Smooth muscle cell (in vitro differentiated cells): ENCODE measurements at regions not wholly inside any gene's neighbourhood (a gene's known extent, or its start where the extent isn't known, plus 50 kb on each side); places are given as distances from the start of the nearest gene placed in this dataset.

ENCODE experiments used
- DNase-seq: peaks from one replicate; lab custom pipeline; 2025; ENCODE audit not compliant: unreplicated experiment; lab: John Stamatoyannopoulos, UW
- H2AFZ ChIP-seq: fragments of 200-600 bp; sonication (generic); 2 replicates; pipeline ENCODE4 v1.6.0; 2016; ENCODE audit warnings: antibody characterized with exemption, low read depth, mild to moderate bottlenecking
- H3F3A ChIP-seq: fragments of 200-600 bp; sonication (generic); 2 replicates; pipeline ENCODE4 v1.6.0; 2017; ENCODE audit warnings: antibody characterized with exemption, low read depth
- H3K27ac ChIP-seq: fragments of 200-600 bp; sonication (generic); 2 replicates; pipeline ENCODE4 v1.5.1; 2016; ENCODE audit warnings: low read depth, mild to moderate bottlenecking
- H3K27me3 ChIP-seq: fragments of 200-600 bp; sonication (generic); 2 replicates; pipeline ENCODE4 v1.6.1; 2016; ENCODE audit warnings: low read depth, mild to moderate bottlenecking
- H3K36me3 ChIP-seq: fragments of 200-600 bp; sonication (generic); 2 replicates; pipeline ENCODE4 v1.5.1; 2016; ENCODE audit warnings: low read depth
- H3K4me1 ChIP-seq: fragments of 200-600 bp; sonication (generic); 2 replicates; pipeline ENCODE4 v1.5.1; 2016; ENCODE audit warnings: low read depth
- H3K4me2 ChIP-seq: fragments of 200-600 bp; sonication (generic); 2 replicates; pipeline ENCODE4 v1.6.0; 2016; ENCODE audit warnings: mild to moderate bottlenecking
- H3K4me3 ChIP-seq: fragments of 200-600 bp; sonication (generic); 2 replicates; pipeline ENCODE4 v1.5.1; 2016; ENCODE audit warnings: mild to moderate bottlenecking
- H3K79me2 ChIP-seq: fragments of 200-600 bp; sonication (generic); 2 replicates; pipeline ENCODE4 v1.6.0; 2016; ENCODE audit warnings: low read depth, mild to moderate bottlenecking
- H3K9ac ChIP-seq: fragments of 200-600 bp; sonication (generic); 2 replicates; pipeline ENCODE4 v1.6.0; 2016; ENCODE audit warnings: low read depth
- H3K9me3 ChIP-seq: fragments of 200-600 bp; sonication (generic); replicated peaks from 2 replicates; pipeline ENCODE4 v1.5.1; 2016; ENCODE audit warnings: low read depth
- H4K20me1 ChIP-seq: fragments of 200-600 bp; sonication (generic); 2 replicates; pipeline ENCODE4 v1.6.0; 2016; ENCODE audit warnings: low read depth
- CTCF ChIP-seq: fragments of 200-600 bp; sonication (generic); IDR thresholded peaks from 2 replicates; pipeline ENCODE4 v1.5.1; 2017; ENCODE audit warnings: borderline replicate concordance, mild to moderate bottlenecking, antibody characterized with exemption; ENCODE audit not compliant: insufficient read depth, poor library complexity, severe bottlenecking
- WGBS: methylation state at CpG from one replicate; pipeline ENCODE4 v1.1.7; 2016; ENCODE audit warnings: low lambda C conversion rate; 5-methylcytosine and 5-hydroxymethylcytosine counted together

GRCh38 chr5:74480201-74480600, 160.3 kb downstream of the ENC1 start:
- H3K36me3 ChIP-seq = no peaks in the 10 kb centered on the region
- no peak overlapping the region for H3K4me2 ChIP-seq
- H3K9me3 ChIP-seq = no peaks in the 10 kb centered on the region
- WGBS = 90% methylated on average over 6 of the region's 6 CpGs
- no peaks in the 10 kb centered on the region for H4K20me1 ChIP-seq
- H3K79me2 ChIP-seq = no peaks in the 10 kb centered on the region
- H3K4me3 ChIP-seq = no peak overlapping the region
- no peak overlapping the region for H2AFZ ChIP-seq
- no peaks in the 10 kb centered on the region for H3K27me3 ChIP-seq
- H3K27ac ChIP-seq = no peak overlapping the region
- no peaks in the 10 kb centered on the region for H3F3A ChIP-seq
- DNase-seq = no peak
- no peak overlapping the region for H3K9ac ChIP-seq
- peaks cover 9% of the 10 kb centered on the region for H3K4me1 ChIP-seq
- TF ChIP-seq CTCF = no peak

GRCh38 chr5:74478328-74478727, 162.2 kb downstream of the ENC1 start:
- no peak overlapping the region for H2AFZ ChIP-seq
- no peak overlapping the region for H3K4me3 ChIP-seq
- no peaks in the 10 kb centered on the region for H3F3A ChIP-seq
- no peaks in the 10 kb centered on the region for H4K20me1 ChIP-seq
- no peak overlapping the region for H3K4me2 ChIP-seq
- no peaks in the 10 kb centered on the region for H3K79me2 ChIP-seq
- no peak for DNase-seq
- H3K4me1 ChIP-seq = peaks cover 8% of the 10 kb centered on the region
- no peaks in the 10 kb centered on the region for H3K27me3 ChIP-seq
- TF ChIP-seq CTCF = no peak
- 86% methylated on average over 5 of the region's 5 CpGs for WGBS
- H3K9ac ChIP-seq = no peak overlapping the region
- H3K36me3 ChIP-seq = no peaks in the 10 kb centered on the region
- no peaks in the 10 kb centered on the region for H3K9me3 ChIP-seq
- H3K27ac ChIP-seq = no peak overlapping the region

GRCh38 chr5:74477761-74478160, 162.8 kb downstream of the ENC1 start:
- no peaks in the 10 kb centered on the region for H4K20me1 ChIP-seq
- no peak for DNase-seq
- H2AFZ ChIP-seq = no peak overlapping the region
- no peak overlapping the region for H3K4me2 ChIP-seq
- no peak overlapping the region for H3K27ac ChIP-seq
- no peaks in the 10 kb centered on the region for H3K9me3 ChIP-seq
- no peaks in the 10 kb centered on the region for H3K36me3 ChIP-seq
- no peaks in the 10 kb centered on the region for H3F3A ChIP-seq
- H3K27me3 ChIP-seq = no peaks in the 10 kb centered on the region
- WGBS = 91% methylated on average over 12 of the region's 12 CpGs
- no peak for TF ChIP-seq CTCF
- no peaks in the 10 kb centered on the region for H3K79me2 ChIP-seq
- H3K9ac ChIP-seq = no peak overlapping the region
- H3K4me1 ChIP-seq = peaks cover 2% of the 10 kb centered on the region
- no peak overlapping the region for H3K4me3 ChIP-seq

GRCh38 chr5:74476819-74477453, 163.6 kb downstream of the ENC1 start:
- Histone ChIP-seq H4K20me1 (no peaks in the 10 kb centered on the region), H3K4me2 (no peak overlapping the region), H3K4me3 (no peak overlapping the region), H3K9ac (no peak overlapping the region), H3K27me3 (no peaks in the 10 kb centered on the region), H3K9me3 (no peaks in the 10 kb centered on the region), H3F3A (no peaks in the 10 kb centered on the region), H3K36me3 (no peaks in the 10 kb centered on the region), H3K4me1 (no peaks in the 10 kb centered on the region), H2AFZ (no peak overlapping the region), H3K79me2 (no peaks in the 10 kb centered on the region), H3K27ac (no peak overlapping the region)
- WGBS = 90% methylated on average over 7 of the region's 7 CpGs
- no peak for DNase-seq
- no peak for TF ChIP-seq CTCF
